A549 (cell line): ENCODE measurements at regions not wholly inside any gene's neighbourhood (a gene's known extent, or its start where the extent isn't known, plus 50 kb on each side); places are given as distances from the start of the nearest gene placed in this dataset.
A peak's percentile ranks its signal among the peaks of the same experiment; 100 is the strongest.

Source experiments
- ATAC-seq, 2 experiments: fragments of 200-7000 bp in 1 of 2; fragments of >200 bp in 1 of 2; cut with Nextera tagmentation in 1 of 2; cut with Tn5 transposase in 1 of 2; 3 replicates each; pipeline versions ENCODE4 v1.8.0 to v1.9.1; 2018 to 2020; ENCODE audit warnings: mild to moderate bottlenecking in 1 of 2, moderate library complexity in 1 of 2
- CTCF ChIA-PET: fragments of 300-600 bp; sonication (Branson Sonifier 250); formaldehyde crosslinking; extraction: SDS; loops from one replicate; lab custom pipeline; 2021; ENCODE audit warnings: antibody characterized with exemption, inconsistent platforms; lab: Yijun Ruan, JAX
- POLR2A ChIA-PET: fragments of 350-600 bp; formaldehyde crosslinking; extraction: SDS; loops from one replicate; lab custom pipeline; 2021; ENCODE audit warnings: antibody characterized with exemption, inconsistent platforms; lab: Yijun Ruan, JAX
- DNase-seq, 2 experiments: peaks; one replicate each; pipeline versions ENCODE4 v3.0.0 to v3.0.0-alpha.2; 2011 to 2016; ENCODE audit warnings: low read depth in 1 of 2, low spot score in 1 of 2
- FAIRE-seq: peaks from 2 replicates; lab custom pipeline; 2011; peaks lifted over from hg19 to GRCh38; lab: Jason Lieb, UNC
- H3K27ac ChIP-seq, 2 experiments: fragments of >200 bp; sonication (Bioruptor Twin); formaldehyde crosslinking; 3 replicates each; pipeline ENCODE4 v1.5.1; 2016 to 2017
- H3K4me1 ChIP-seq: fragments of >200 bp; sonication (Bioruptor Twin); formaldehyde crosslinking; 3 replicates; pipeline ENCODE4 v1.6.1; 2016
- H3K4me2 ChIP-seq: fragments of >200 bp; sonication (Bioruptor Twin); formaldehyde crosslinking; 3 replicates; pipeline ENCODE4 v1.6.1; 2016
- H3K4me3 ChIP-seq: fragments of >200 bp; sonication (Bioruptor Twin); formaldehyde crosslinking; 3 replicates; pipeline ENCODE4 v1.5.1; 2016
- H3K9me3 ChIP-seq: fragments of >200 bp; sonication (Bioruptor Twin); formaldehyde crosslinking; 3 replicates; pipeline ENCODE4 v1.6.1; 2016
- ATOH8 ChIP-seq: fragments of 250-450 bp; sonication (Bioruptor Pico); IDR thresholded peaks from 2 replicates; pipeline ENCODE4 v1.5.0; 2020; ENCODE audit warnings: low read depth, mild to moderate bottlenecking, moderate library complexity
- CEBPB ChIP-seq, 2 experiments: fragments of >200 bp in 1 of 2; sonication (Bioruptor Twin) in 1 of 2; formaldehyde crosslinking in 1 of 2; IDR thresholded peaks; 2 replicates each; pipeline ENCODE4 v1.6.1; 2012 to 2016
- EHF ChIP-seq: fragments of 250-450 bp; sonication (Bioruptor Pico); IDR thresholded peaks from 2 replicates; pipeline ENCODE4 v1.5.0; 2020; ENCODE audit warnings: mild to moderate bottlenecking
- ELK1 ChIP-seq: fragments of 150-350 bp; IDR thresholded peaks from 2 replicates; pipeline ENCODE4 v1.6.1; 2014; ENCODE audit warnings: low read depth, mild to moderate bottlenecking, low read length
- EP300 ChIP-seq, 2 experiments: fragments of >200 bp; sonication (Bioruptor Twin); formaldehyde crosslinking; IDR thresholded peaks; 2 replicates in 1 of 2; 3 replicates in 1 of 2; pipeline ENCODE4 v1.6.1; 2016 to 2017
- ESRRA ChIP-seq: fragments of 150-350 bp; IDR thresholded peaks from 2 replicates; pipeline ENCODE4 v1.6.1; 2014; ENCODE audit warnings: mild to moderate bottlenecking, low read length, borderline replicate concordance
- FOSL2 ChIP-seq, 2 experiments: fragments of 450-650 bp in 1 of 2; fragments of >200 bp in 1 of 2; sonication (Bioruptor Twin) in 1 of 2; formaldehyde crosslinking; IDR thresholded peaks; 2 replicates each; pipeline versions ENCODE4 v1.5.0 to v1.6.1; 2016 to 2020; ENCODE audit warnings: mild to moderate bottlenecking in 1 of 2, moderate library complexity in 1 of 2
- GATA3 ChIP-seq: IDR thresholded peaks from 2 replicates; pipeline ENCODE4 v1.6.1; 2012; ENCODE audit warnings: borderline replicate concordance
- HES2 ChIP-seq: fragments of >200 bp; sonication (Bioruptor Twin); formaldehyde crosslinking; IDR thresholded peaks from 2 replicates; pipeline ENCODE4 v1.6.1; 2016
- HMGXB4 ChIP-seq: fragments of 250-450 bp; sonication (Bioruptor Pico); IDR thresholded peaks from 2 replicates; pipeline ENCODE4 v1.5.0; 2021; ENCODE audit warnings: mild to moderate bottlenecking, moderate library complexity, borderline replicate concordance
- HOXB13 ChIP-seq: fragments of 250-450 bp; sonication (Bioruptor Pico); IDR thresholded peaks from 2 replicates; pipeline ENCODE4 v1.5.0; 2020; ENCODE audit warnings: low read depth, mild to moderate bottlenecking, moderate library complexity
- JUN ChIP-seq, 2 experiments: fragments of >200 bp; sonication (Bioruptor Twin); formaldehyde crosslinking; IDR thresholded peaks; 2 replicates in 1 of 2; 3 replicates in 1 of 2; pipeline ENCODE4 v1.6.1; 2016 to 2017
- JUNB ChIP-seq: fragments of >200 bp; sonication (Bioruptor Twin); formaldehyde crosslinking; IDR thresholded peaks from 2 replicates; pipeline ENCODE4 v1.6.1; 2016
- NPAS2 ChIP-seq: fragments of 250-450 bp; sonication (Bioruptor Pico); IDR thresholded peaks from 2 replicates; pipeline ENCODE4 v1.8.0; 2022; ENCODE audit warnings: mild to moderate bottlenecking, moderate library complexity, borderline replicate concordance
- PBX3 ChIP-seq: IDR thresholded peaks from 2 replicates; pipeline ENCODE4 v1.6.1; 2012
- PHF8 ChIP-seq: fragments of 200-600 bp; sonication (generic); IDR thresholded peaks from 2 replicates; pipeline ENCODE4 v1.6.1; 2016; ENCODE audit warnings: low read depth, mild to moderate bottlenecking, antibody characterized with exemption, moderate library complexity, borderline replicate concordance
- RARB ChIP-seq: fragments of 250-450 bp; sonication (Bioruptor Pico); IDR thresholded peaks from 2 replicates; pipeline ENCODE4 v1.8.0; 2021; ENCODE audit warnings: mild to moderate bottlenecking, moderate library complexity
- RCOR1 ChIP-seq: fragments of 150-350 bp; IDR thresholded peaks from 2 replicates; pipeline ENCODE4 v1.6.1; 2014; ENCODE audit warnings: antibody characterized with exemption, low read length, low read depth
- TFCP2L1 ChIP-seq: fragments of 250-450 bp; sonication (Bioruptor Pico); IDR thresholded peaks from 2 replicates; pipeline ENCODE4 v1.5.0; 2021; ENCODE audit warnings: mild to moderate bottlenecking
- ZFP36 ChIP-seq: fragments of 450-650 bp; IDR thresholded peaks from 2 replicates; pipeline ENCODE4 v1.6.1; 2014; ENCODE audit warnings: borderline replicate concordance; ENCODE audit not compliant: partially characterized antibody
- WGBS: methylation state at CpG from one replicate; pipeline ENCODE4 v1.1.6; 2017; ENCODE audit errors: missing lambda C conversion rate; 5-methylcytosine and 5-hydroxymethylcytosine counted together

GRCh38 chr16:79375351-79375750 is 225.2 kb downstream of the MAF start:
- ATAC-seq = no peak
- Histone ChIP-seq H3K9me3 (0 out of 3 replicates have a peak, but pooled peaks cover 8% of the 10 kb centered on the region), H3K4me3 (no peak overlapping the region), H3K27ac (no peak overlapping the region), H3K4me1 (peaks cover 15% of the 10 kb centered on the region), H3K4me2 (no peak overlapping the region)
- CTCF ChIA-PET = no interaction called here
- no peak for FAIRE-seq
- no peak for TF ChIP-seq HES2
- no peak for TF ChIP-seq EHF (CRISPR knock-in tag)
- TF ChIP-seq NPAS2 (CRISPR knock-in tag) = no peak
- TF ChIP-seq ESRRA = no peak
- TF ChIP-seq FOSL2 (IDR thresholded peaks at IDR 0.05) = no peak
- no peak for TF ChIP-seq FOSL2 (CRISPR knock-in tag; IDR thresholded peaks at IDR 0.05)
- no peak for TF ChIP-seq HMGXB4 (CRISPR knock-in tag)
- TF ChIP-seq RARB = no peak
- TF ChIP-seq TFCP2L1 (CRISPR knock-in tag) = no peak
- DNase-seq = no peak
- POLR2A ChIA-PET = no interaction called here

GRCh38 chr16:79372503-79373184 is 227.9 kb downstream of the MAF start:
- Histone ChIP-seq H3K27ac (peak overlapping the region; percentile 65 to 82), H3K4me2 (peak overlapping the region; percentile 46), H3K4me1 (peaks cover 15% of the 10 kb centered on the region), H3K4me3 (no peak overlapping the region), H3K9me3 (0 out of 3 replicates have a peak, but pooled peaks cover 8% of the 10 kb centered on the region)
- 10% methylated on average over 7 of the region's 7 CpGs for WGBS
- ChIA-PET POLR2A (interaction anchor here (0.5 to 0.7 kb wide), 4 partner anchors 49 to 1650 kb away, joined by 3 to 9 read pairs (median 5); partner anchors contain the start of gene NUDT7), CTCF (interaction anchor here (1.4 kb wide), 1 partner anchor 9 kb away, joined by 4 read pairs; no protein-coding TSS in a partner anchor)
- TF ChIP-seq JUN (IDR thresholded peaks at IDR 0.05) (peak in 1 of 2 experiments; percentile 52; a peak in 1 of 5 replicates), CEBPB (IDR thresholded peaks at IDR 0.05) (peak; percentile 48 to 57; a peak in 3 of 4 replicates), JUNB (peak; percentile 77; the same call in 1 of the 2 replicates), TFCP2L1 (CRISPR knock-in tag) (no peak), FOSL2 (IDR thresholded peaks at IDR 0.05) (peak; percentile 68; the same call in 1 of the 2 replicates), FOSL2 (CRISPR knock-in tag; IDR thresholded peaks at IDR 0.05) (peak; percentile 17; the same call in 1 of the 2 replicates), EP300 (IDR thresholded peaks at IDR 0.05) (peak; percentile 35 to 43; a peak in 2 of 5 replicates), RCOR1 (no peak), HMGXB4 (CRISPR knock-in tag) (no peak)
- DNase-seq = peak; percentile 27 to 41
- FAIRE-seq = no peak
- peak; percentile 96 to 97 for ATAC-seq

- Histone ChIP-seq H3K27ac (peak overlapping the region in 1 of 2 experiments; percentile 82; a peak in 3 of 6 replicates), H3K9me3 (peaks cover 8% of the 10 kb centered on the region; the same call in 1 of the 3 replicates), H3K4me1 (peaks cover 15% of the 10 kb centered on the region), H3K4me3 (no peak overlapping the region), H3K4me2 (no peak overlapping the region)
- POLR2A ChIA-PET = no interaction called here
- 19% methylated on average over 2 of the region's 2 CpGs for WGBS
- DNase-seq (no peak), FAIRE-seq (no peak), ATAC-seq (no peak)
- CTCF ChIA-PET = interaction anchor here (0.6 kb wide), 1 partner anchor 97 kb away, joined by 3 read pairs; no protein-coding TSS in a partner anchor
- TF ChIP-seq ELK1 (no peak), HMGXB4 (CRISPR knock-in tag) (no peak), JUNB (no peak), RCOR1 (no peak), ZFP36 (no peak), HES2 (no peak), PBX3 (no peak), HOXB13 (no peak), GATA3 (no peak), PHF8 (no peak), ATOH8 (CRISPR knock-in tag) (no peak)
Observed at GRCh38 chr16:79370736-79371135, 229.8 kb downstream of the MAF start.
